Fibroblast of skin of back (primary cell): ENCODE measurements at regions not wholly inside any gene's neighbourhood (a gene's known extent, or its start where the extent isn't known, plus 50 kb on each side); places are given as distances from the start of the nearest gene placed in this dataset.
"Not testable (repeated sequence)": the region's sequence is repeated elsewhere in the genome, so short reads cannot be mapped to it uniquely, and the experiment has no call there.

Source experiments
- DNase-seq: peaks from one replicate; pipeline ENCODE4 v3.0.0-alpha.2; 2013

GRCh38 chr11:115611343-115611742 lies 107.1 kb upstream of the CADM1 start:
- DNase-seq = no peak

- no peak for DNase-seq
Measured at GRCh38 chr11:115610908-115611307, 106.7 kb upstream of the CADM1 start.

GRCh38 chr11:115610234-115610633 lies 106.0 kb upstream of the CADM1 start:
- not testable (repeated sequence) for DNase-seq

- no peak for DNase-seq
Measured at GRCh38 chr11:115608976-115609375, 104.8 kb upstream of the CADM1 start.

GRCh38 chr11:115607621-115608221 lies 103.5 kb upstream of the CADM1 start:
- peak; percentile 66 for DNase-seq

- peak; percentile 61 for DNase-seq
Measured at GRCh38 chr11:115606498-115607220, 102.4 kb upstream of the CADM1 start.

GRCh38 chr11:115605871-115606497 lies 101.8 kb upstream of the CADM1 start:
- no peak for DNase-seq

- not testable (repeated sequence) for DNase-seq
Measured at GRCh38 chr11:115605397-115605796, 101.2 kb upstream of the CADM1 start.

GRCh38 chr11:115599125-115599524 lies 94.9 kb upstream of the CADM1 start:
- DNase-seq = no peak

- DNase-seq = no peak
Measured at GRCh38 chr11:115598257-115598901, 94.2 kb upstream of the CADM1 start.

- no peak for DNase-seq
Measured at GRCh38 chr11:115591380-115591779, 87.2 kb upstream of the CADM1 start.

- DNase-seq = no peak
Measured at GRCh38 chr11:115590254-115590653, 86.0 kb upstream of the CADM1 start.

- DNase-seq = no peak
Measured at GRCh38 chr11:115587718-115588342, 83.6 kb upstream of the CADM1 start.

- DNase-seq = no peak
Measured at GRCh38 chr11:115585361-115586024, 81.3 kb upstream of the CADM1 start.

- peak; percentile 16 for DNase-seq
Measured at GRCh38 chr11:115581871-115582639, 77.8 kb upstream of the CADM1 start.

- DNase-seq = peak; percentile 9
Measured at GRCh38 chr11:115580927-115581680, 76.9 kb upstream of the CADM1 start.

GRCh38 chr11:115580416-115580815 lies 76.2 kb upstream of the CADM1 start:
- no peak for DNase-seq

GRCh38 chr11:115579181-115579825 lies 75.1 kb upstream of the CADM1 start:
- no peak for DNase-seq

GRCh38 chr11:115578275-115578674 lies 74.1 kb upstream of the CADM1 start:
- DNase-seq = peak; percentile 2

GRCh38 chr11:115577701-115578100 lies 73.5 kb upstream of the CADM1 start:
- no peak for DNase-seq
